ENCODE measurements at regions not wholly inside any gene's neighbourhood (a gene's known extent, or its start where the extent isn't known, plus 50 kb on each side); places are given as distances from the start of the nearest gene placed in this dataset.

DNA sequence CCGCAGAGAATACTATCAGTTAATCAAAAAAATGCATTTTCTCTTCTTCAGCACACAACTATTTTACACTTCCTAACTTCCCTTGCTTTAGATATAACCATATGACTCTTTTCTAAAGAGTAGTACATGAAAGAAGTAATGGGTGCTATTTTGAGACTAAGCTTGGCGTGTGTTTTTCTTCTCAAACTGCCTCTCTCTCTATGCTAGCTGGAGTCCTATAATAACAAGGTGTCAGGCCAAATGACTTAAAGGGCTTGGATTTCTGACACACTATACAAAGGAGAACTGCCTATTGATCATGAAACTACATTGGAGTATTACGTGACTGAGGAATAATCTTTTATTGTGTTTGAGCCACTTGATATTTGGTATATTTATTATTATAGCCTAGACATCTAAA, 1330.1 kb upstream of the SPRY2 start:
- TF ChIP-seq CTCF (IDR thresholded peaks at IDR 0.05): no peak
- TF ChIP-seq POLR2A (IDR thresholded peaks at IDR 0.05): no peak
- DNase-seq: no peak
- Histone ChIP-seq H3K9me3 (replicated peaks in 1 of 3) (peaks cover 0 to 5% (median 0%) of the 10 kb centered on the region in 3 donors), H3K27ac (no peak overlapping the region), H3K36me3 (replicated peaks in 1 of 2) (no peaks in the 10 kb centered on the region), H3K4me1 (replicated peaks in 1 of 2) (no peaks in the 10 kb centered on the region), H3K27me3 (no peaks in the 10 kb centered on the region), H3K4me3 (no peak overlapping the region)
- intact Hi-C loops (cut with DNase I): no loop called here
- WGBS, 4 donors: 71 to 84% (median 76%) methylated on average over 3 of the region's 3 CpGs

GRCh38 chr13:81670048-81670447, 1329.1 kb upstream of the SPRY2 start:
- TF ChIP-seq CTCF (IDR thresholded peaks at IDR 0.05) (no peak), POLR2A (IDR thresholded peaks at IDR 0.05) (no peak)
- Histone ChIP-seq H3K27ac (no peak overlapping the region), H3K27me3 (no peaks in the 10 kb centered on the region), H3K4me1 (replicated peaks in 1 of 2) (no peaks in the 10 kb centered on the region), H3K36me3 (replicated peaks in 1 of 2) (no peaks in the 10 kb centered on the region), H3K9me3 (replicated peaks in 1 of 3) (peaks cover 0 to 5% (median 0%) of the 10 kb centered on the region in 3 donors), H3K4me3 (no peak overlapping the region)
- intact Hi-C loops (cut with DNase I): no loop called here
- 27 to 59% (median 50%) methylated on average over 2 of the region's 2 CpGs for WGBS, 4 donors
- DNase-seq: no peak

- H3K4me3 ChIP-seq: no peak overlapping the region
- 84 to 98% (median 86%) methylated on average over 2 of the region's 2 CpGs for WGBS, 4 donors
- H3K9me3 ChIP-seq (replicated peaks in 1 of 3): no peaks in the 10 kb centered on the region
- H3K36me3 ChIP-seq (replicated peaks in 1 of 2): no peaks in the 10 kb centered on the region
- no peaks in the 10 kb centered on the region for H3K4me1 ChIP-seq (replicated peaks in 1 of 2)
- no peak for DNase-seq
- H3K27me3 ChIP-seq: no peaks in the 10 kb centered on the region
- TF ChIP-seq CTCF (IDR thresholded peaks at IDR 0.05) (no peak), POLR2A (IDR thresholded peaks at IDR 0.05) (no peak)
- no peak overlapping the region for H3K27ac ChIP-seq
- intact Hi-C loops (cut with DNase I): no loop called here
Observed at GRCh38 chr13:81664872-81665271, 1323.9 kb upstream of the SPRY2 start.

- Histone ChIP-seq H3K4me1 (replicated peaks in 1 of 2) (no peaks in the 10 kb centered on the region), H3K36me3 (replicated peaks in 1 of 2) (no peaks in the 10 kb centered on the region), H3K4me3 (no peak overlapping the region), H3K27me3 (no peaks in the 10 kb centered on the region), H3K9me3 (replicated peaks in 1 of 3) (no peaks in the 10 kb centered on the region), H3K27ac (no peak overlapping the region)
- WGBS, 4 donors: 71 to 89% (median 79%) methylated on average over 1 of the region's 1 CpG
- no peak for TF ChIP-seq CTCF (IDR thresholded peaks at IDR 0.05)
- TF ChIP-seq POLR2A (IDR thresholded peaks at IDR 0.05): no peak
- no peak for DNase-seq
- intact Hi-C loops (cut with DNase I): no loop called here
Observed at GRCh38 chr13:81659984-81660383, 1319.1 kb upstream of the SPRY2 start.
